ENCODE measurements at regions not wholly inside any gene's neighbourhood (a gene's known extent, or its start where the extent isn't known, plus 50 kb on each side); places are given as distances from the start of the nearest gene placed in this dataset.

DNA sequence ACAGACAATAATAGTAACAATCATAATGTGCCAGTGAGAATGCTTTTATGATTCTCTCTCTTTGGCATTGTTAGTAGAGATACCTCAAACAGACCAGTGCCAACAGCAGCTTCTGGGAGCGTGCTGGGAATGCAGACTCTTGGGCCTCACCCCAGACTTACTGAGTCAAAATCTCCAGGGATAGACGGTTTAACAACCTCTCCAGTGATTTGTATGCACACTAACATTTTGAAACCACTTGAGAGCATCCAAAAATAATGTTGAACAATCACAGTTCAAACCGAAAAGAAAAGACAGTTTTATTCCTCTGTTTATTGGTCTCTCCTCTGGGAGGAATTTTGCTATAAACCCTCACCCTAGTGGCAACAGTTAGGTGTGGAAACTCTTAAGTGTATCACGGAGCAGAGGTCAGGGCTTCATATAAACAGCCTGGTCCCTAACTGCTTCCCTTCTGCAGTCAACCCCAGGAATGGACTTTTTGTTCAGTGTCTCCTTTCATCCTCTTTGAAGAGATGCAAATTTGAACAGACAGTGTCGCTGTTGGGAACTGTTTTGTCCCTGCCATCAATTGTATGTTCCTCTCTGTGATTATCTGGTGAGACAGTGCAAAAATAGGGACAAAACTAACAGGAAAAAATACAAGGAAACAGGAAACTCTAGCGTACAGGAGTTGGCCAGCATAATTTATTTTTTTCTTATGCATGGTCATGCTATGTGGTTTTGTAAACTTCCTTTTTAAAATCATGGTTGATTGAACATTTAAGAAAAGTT is 162.4 kb upstream of the BTBD3 start:
- Mint-ChIP-seq H3K27ac (no peak overlapping the region), H3K27me3 (ENCODE audit: low read depth) (no peaks in the 10 kb centered on the region), H3K4me3 (no peak overlapping the region), H3K36me3 (ENCODE audit: low read depth) (no peaks in the 10 kb centered on the region), H3K9me3 (peaks cover 6% of the 10 kb centered on the region), H3K4me1 (no peaks in the 10 kb centered on the region)
- no peak for TF ChIP-seq CTCF (IDR thresholded peaks at IDR 0.05; ENCODE audit: unreplicated experiment in 3 of 3)

- TF ChIP-seq CTCF (IDR thresholded peaks at IDR 0.05; ENCODE audit: unreplicated experiment in 3 of 3), result no peak
- no peak overlapping the region for H3K27ac Mint-ChIP-seq
- no peak overlapping the region for H3K4me3 Mint-ChIP-seq
- peaks cover 3% of the 10 kb centered on the region for H3K9me3 Mint-ChIP-seq
- H3K4me1 Mint-ChIP-seq, result peaks cover under 1% of the 10 kb centered on the region
- H3K27me3 Mint-ChIP-seq (ENCODE audit: low read depth), result no peaks in the 10 kb centered on the region
- no peaks in the 10 kb centered on the region for H3K36me3 Mint-ChIP-seq (ENCODE audit: low read depth)
Observed at GRCh38 chr20:11761497-11761896, 156.2 kb upstream of the BTBD3 start.

DNA sequence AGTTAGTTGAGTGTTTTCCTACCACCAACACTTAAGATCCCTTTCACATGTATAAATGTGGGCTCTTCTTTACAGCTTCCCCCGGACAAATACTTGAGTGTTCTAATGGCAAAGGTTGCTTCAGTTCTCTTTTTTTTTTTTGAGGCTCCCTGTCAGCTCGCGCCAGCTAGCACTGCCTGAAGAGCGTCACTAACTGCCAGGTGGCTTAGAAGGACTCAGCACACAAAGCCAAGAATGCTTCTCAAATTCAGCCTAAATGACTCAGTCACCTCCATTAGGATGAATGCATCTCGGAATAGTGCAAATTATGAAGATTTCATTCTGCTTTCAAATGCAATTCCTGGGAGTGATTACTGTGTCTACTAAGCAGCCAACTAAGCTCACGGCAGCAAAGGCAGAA is 150.7 kb upstream of the BTBD3 start:
- TF ChIP-seq CTCF (IDR thresholded peaks at IDR 0.05; ENCODE audit: unreplicated experiment in 3 of 3), result no peak
- Mint-ChIP-seq H3K4me1 (peaks cover 7% of the 10 kb centered on the region), H3K9me3 (peaks cover 3% of the 10 kb centered on the region), H3K27me3 (ENCODE audit: low read depth) (peaks cover 9% of the 10 kb centered on the region), H3K27ac (no peak overlapping the region), H3K4me3 (no peak overlapping the region), H3K36me3 (ENCODE audit: low read depth) (no peaks in the 10 kb centered on the region)

GRCh38 chr20:11769825-11770224 is 147.9 kb upstream of the BTBD3 start:
- TF ChIP-seq CTCF (IDR thresholded peaks at IDR 0.05; ENCODE audit: unreplicated experiment in 3 of 3), result no peak
- H3K27ac Mint-ChIP-seq, result no peak overlapping the region
- H3K4me3 Mint-ChIP-seq, result no peak overlapping the region
- H3K4me1 Mint-ChIP-seq, result peaks cover 7% of the 10 kb centered on the region
- peaks cover 8% of the 10 kb centered on the region for H3K9me3 Mint-ChIP-seq
- peaks cover 13% of the 10 kb centered on the region for H3K27me3 Mint-ChIP-seq (ENCODE audit: low read depth)
- H3K36me3 Mint-ChIP-seq (ENCODE audit: low read depth), result no peaks in the 10 kb centered on the region

DNA sequence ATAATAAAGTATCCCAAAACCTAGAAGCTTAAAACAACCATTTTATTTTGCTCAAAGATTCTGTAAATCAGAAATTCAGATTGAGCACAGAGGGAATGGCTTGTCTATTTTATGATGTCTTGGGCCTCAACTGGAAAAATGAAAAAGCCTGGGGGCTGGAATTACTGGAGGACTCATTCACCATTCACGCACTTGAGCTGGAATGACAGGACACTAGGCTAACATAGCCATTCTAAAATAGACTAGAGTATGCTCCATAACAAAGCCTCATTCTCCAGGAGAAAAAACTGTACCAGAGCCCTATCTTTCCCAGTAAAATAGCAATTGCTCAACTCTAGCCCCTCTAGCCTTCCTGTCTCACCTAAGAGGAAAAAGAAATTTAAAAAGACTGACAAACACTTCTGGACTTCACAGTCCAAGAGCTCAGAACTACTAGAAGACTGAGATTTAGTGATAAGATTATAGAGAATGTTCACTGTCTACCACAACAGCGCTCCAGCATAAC is 145.4 kb upstream of the BTBD3 start:
- no peak for TF ChIP-seq CTCF (IDR thresholded peaks at IDR 0.05; ENCODE audit: unreplicated experiment in 3 of 3)
- H3K4me1 Mint-ChIP-seq, result no peaks in the 10 kb centered on the region
- H3K27me3 Mint-ChIP-seq (ENCODE audit: low read depth), result peaks cover 10% of the 10 kb centered on the region
- peaks cover 8% of the 10 kb centered on the region for H3K9me3 Mint-ChIP-seq
- no peak overlapping the region for H3K27ac Mint-ChIP-seq
- H3K36me3 Mint-ChIP-seq (ENCODE audit: low read depth), result no peaks in the 10 kb centered on the region
- H3K4me3 Mint-ChIP-seq, result no peak overlapping the region

GRCh38 chr20:11776687-11777086 is 141.0 kb upstream of the BTBD3 start:
- H3K4me1 Mint-ChIP-seq, result peaks cover 6% of the 10 kb centered on the region
- no peak for TF ChIP-seq CTCF (IDR thresholded peaks at IDR 0.05; ENCODE audit: unreplicated experiment in 3 of 3)

More at GRCh38 chr20:11776687-11777086, 141.0 kb upstream of the BTBD3 start:
- H3K27me3 Mint-ChIP-seq (ENCODE audit: low read depth), result peaks cover 3% of the 10 kb centered on the region
- H3K36me3 Mint-ChIP-seq (ENCODE audit: low read depth), result no peaks in the 10 kb centered on the region
- H3K4me3 Mint-ChIP-seq, result no peak overlapping the region
- no peak overlapping the region for H3K27ac Mint-ChIP-seq
- H3K9me3 Mint-ChIP-seq, result peaks cover 8% of the 10 kb centered on the region

Data from nephron (organoid).